Stimulated activated CD4-positive, alpha-beta T cell treated with anti-CD3 and anti-CD28 coated beads, Interleukin-1b, Interleukin-23, amount 100 ng/mL, for 4 hours (primary cell): ENCODE measurements at regions not wholly inside any gene's neighbourhood (a gene's known extent, or its start where the extent isn't known, plus 50 kb on each side); places are given as distances from the start of the nearest gene placed in this dataset.
"Not testable (repeated sequence)": the region's sequence is repeated elsewhere in the genome, so short reads cannot be mapped to it uniquely, and the experiment has no call there.

Experiments used
- DNase-seq, 2 donors: peaks; one replicate each; pipeline ENCODE4 v3.0.0-alpha.2; 2020; ENCODE audit warnings: low read depth in 2 of 2

DNA sequence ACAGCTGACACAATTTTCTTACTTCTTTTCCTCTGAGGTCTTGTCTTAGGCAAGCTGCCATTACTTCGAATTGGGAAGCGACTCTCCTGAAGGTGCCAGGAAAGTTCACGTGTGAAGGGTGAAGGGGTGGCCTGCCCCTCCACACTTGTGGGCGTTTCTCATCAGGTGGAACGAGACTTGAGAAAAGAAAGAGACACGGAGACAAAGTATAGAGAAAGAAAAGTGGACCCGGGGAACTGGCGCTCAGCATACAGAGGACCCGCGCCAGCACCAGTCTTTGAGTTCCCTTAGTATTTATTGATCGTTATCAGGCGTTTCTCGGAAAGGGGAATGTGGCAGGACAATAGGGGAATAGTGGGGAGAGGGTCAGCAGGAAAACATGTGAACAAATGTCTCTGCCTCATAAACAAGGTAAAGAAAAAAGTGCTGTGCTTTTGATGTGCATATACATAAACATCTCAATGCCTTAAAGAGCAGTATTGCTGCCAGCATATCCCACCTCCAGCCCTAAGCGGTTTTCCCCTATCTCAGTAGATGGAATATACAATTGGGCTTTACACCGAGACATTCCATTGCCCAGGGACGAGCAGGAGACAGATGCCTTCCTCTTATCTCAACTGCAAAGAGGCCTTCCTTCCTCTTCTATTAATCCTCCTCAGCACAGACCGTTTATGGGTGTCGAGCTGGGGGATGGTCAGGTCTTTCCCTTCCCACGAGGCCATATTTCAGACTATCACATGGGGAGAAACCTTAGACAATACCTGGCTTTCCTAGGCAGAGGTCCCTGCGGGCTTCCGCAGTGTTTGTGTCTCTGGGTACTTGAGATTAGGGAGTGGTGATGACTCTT is 367.0 kb upstream of the SGCG start:
- not testable (repeated sequence) for DNase-seq

GRCh38 chr13:22814433-22814832 is 366.3 kb upstream of the SGCG start:
- DNase-seq: not testable (repeated sequence)

DNA sequence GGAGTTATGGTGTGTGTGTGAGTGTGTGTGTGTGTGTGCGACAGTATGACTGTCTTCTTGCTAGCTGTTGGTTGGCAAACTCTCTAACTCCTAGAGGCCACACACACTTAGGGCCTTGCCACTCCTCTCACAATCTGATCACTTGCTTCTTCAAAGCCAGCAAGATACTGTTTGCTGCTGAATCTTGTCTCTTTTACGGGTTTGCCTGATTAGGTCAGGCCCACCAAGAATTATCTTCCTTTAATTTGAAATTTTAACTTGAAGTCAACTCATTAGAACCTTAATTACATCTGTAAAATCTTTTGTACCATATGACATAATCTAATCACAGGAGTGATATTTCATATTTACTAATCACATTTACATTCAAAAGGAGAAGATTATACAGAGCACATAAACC is 359.2 kb upstream of the SGCG start:
- no peak for DNase-seq

- no peak for DNase-seq
These were observed 355.6 kb upstream of the SGCG start for GRCh38 chr13:22825186-22825585.

- no peak for DNase-seq
These were observed 352.7 kb upstream of the SGCG start for GRCh38 chr13:22828081-22828480.

DNA sequence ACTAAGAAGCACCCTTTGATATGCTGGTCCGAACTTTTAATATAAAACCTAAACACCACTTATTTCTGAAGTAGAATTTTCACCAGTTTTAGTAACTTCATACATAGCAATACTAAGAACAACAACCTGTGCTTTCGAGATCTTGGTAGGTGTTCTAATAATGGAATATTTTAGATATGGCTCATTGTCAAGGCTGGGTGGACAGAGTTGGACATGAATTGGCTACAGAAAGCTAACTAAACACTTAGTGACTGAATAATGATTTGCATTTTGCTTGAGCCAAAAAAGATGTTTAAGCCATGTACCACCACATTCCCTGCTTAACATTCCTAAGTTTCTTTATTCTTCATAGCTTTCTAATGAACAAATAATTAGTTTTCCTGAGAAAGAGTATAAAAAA is 344.3 kb upstream of the SGCG start:
- DNase-seq: no peak

DNA sequence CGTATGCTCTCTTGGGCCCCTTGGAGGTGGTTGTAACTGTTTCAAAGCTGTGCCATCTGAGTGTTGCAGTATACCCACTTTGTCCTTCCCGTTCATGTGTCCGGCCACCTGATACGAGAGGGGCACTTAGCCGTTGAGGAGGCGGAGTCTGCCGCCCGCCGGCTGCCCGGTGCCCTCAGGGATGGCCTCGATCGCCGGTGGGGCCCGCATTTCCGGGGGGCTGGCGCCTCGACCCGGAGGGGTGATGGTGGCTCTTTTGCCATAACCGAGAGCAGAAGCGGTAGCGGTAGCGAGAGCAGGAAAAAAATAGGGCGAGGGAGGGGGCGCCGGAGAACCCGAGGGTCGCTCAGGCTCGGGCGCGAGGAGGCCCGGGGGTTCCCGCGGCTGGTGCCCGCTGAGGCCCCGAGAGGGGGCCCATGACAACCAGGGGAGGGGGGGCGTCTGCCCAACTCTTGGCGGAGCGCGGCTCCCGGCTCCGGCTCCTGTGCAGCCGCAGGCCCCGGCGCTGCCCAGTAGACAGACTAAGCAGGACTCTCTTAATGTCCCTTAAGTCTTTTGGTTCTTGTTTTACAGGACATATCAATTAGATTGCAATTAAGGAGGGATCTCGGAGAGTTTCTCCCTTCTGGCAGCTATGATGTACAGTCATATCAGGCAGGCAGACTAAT is 342.7 kb upstream of the SGCG start:
- DNase-seq: no peak

GRCh38 chr13:22839603-22840530 is 340.9 kb upstream of the SGCG start:
- no peak for DNase-seq

GRCh38 chr13:22846551-22846950 is 334.2 kb upstream of the SGCG start:
- no peak for DNase-seq

GRCh38 chr13:22848539-22849052 is 332.2 kb upstream of the SGCG start:
- no peak for DNase-seq

- no peak for DNase-seq
These were observed 324.9 kb upstream of the SGCG start for GRCh38 chr13:22855926-22856325.

GRCh38 chr13:22858980-22859379 is 321.8 kb upstream of the SGCG start:
- DNase-seq: not testable (repeated sequence)

DNA sequence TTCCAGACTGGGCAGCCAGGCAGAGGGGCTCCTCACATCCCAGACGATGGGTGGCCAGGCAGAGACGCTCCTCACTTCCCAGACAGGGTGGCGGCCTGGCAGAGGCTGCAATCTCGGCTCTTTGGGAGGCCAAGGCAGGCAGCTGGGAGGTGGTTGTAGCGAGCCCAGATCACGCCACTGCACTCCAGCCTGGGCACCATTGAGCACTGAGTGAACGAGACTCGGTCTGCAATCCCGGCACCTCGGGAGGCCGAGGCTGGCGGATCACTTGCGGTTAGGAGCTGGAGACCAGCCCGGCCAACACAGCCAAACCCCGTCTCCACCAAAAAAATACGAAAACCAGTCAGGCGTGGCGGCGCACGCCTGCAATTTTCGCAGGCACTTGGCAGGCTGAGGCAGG is 321.4 kb upstream of the SGCG start:
- DNase-seq: not testable (repeated sequence)

DNA sequence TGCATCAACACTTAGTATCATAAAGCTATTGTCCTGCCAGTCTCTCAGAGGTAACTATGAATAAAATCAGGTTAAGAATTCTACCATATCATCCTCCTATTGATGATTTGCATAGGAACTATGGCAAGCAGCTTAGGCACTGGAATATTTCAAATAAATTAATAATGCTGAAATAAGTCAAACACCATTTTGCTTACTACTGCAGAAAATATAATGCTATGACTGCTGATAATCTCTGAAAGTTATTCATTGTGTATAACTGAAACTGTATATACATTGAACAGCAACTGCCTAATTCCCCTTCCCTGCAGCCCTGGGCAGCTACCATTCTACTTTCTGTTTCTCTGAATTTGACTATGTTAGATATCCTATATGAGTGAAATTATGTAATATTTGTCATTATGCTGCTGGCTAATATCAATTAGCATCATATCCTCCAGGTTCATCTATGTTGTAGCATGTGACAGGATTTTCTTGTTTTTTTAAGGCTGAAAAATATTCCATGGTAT is 318.8 kb upstream of the SGCG start:
- no peak for DNase-seq

- no peak for DNase-seq
These were observed 318.3 kb upstream of the SGCG start for GRCh38 chr13:22862478-22862877.

- no peak for DNase-seq
These were observed 314.6 kb upstream of the SGCG start for GRCh38 chr13:22866221-22866620.

DNA sequence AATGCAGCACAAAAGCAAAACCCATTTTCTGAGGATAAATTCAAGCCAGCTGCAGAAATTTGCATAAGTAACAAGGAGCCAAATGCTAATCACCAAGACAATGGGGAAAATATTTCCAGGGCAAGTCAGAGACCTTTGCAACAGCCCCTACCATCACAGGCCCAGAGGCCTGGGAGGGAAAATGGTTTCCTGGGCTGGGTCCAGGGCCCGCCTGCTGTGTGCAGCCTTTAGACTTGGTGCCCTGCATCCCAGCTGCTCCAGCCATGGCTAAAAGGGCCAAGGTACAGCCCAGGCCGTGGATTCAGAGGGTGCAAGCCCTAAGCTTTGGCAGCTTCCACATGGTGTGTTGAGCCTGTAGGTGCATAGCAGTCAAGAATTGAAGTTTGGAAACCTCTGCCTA is 309.5 kb upstream of the SGCG start:
- DNase-seq: no peak

DNA sequence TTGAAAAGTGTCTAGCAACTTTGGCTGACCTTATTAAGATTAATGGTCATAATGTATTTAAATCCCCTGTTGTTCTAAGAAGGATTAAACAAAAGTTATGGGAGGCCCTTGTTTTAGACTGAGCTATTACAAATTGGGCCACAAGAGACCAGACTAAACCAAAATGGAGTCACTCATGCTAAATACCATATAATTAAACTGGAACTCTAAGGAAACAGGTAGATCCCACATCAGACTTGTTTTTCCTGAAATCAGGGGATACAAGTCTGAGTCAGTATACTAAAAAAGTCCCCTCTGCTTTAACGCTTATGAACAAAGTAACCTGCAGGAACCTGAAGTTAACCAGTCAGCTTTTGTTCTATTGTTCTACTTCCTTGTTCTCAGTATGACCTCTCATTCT is 305.9 kb upstream of the SGCG start:
- DNase-seq: no peak

- no peak for DNase-seq
These were observed 303.4 kb upstream of the SGCG start for GRCh38 chr13:22877421-22877820.

- no peak for DNase-seq
These were observed 299.7 kb upstream of the SGCG start for GRCh38 chr13:22880741-22881720.
